HepG2 (cell line): ENCODE measurements at regions not wholly inside any gene's neighbourhood (a gene's known extent, or its start where the extent isn't known, plus 50 kb on each side); places are given as distances from the start of the nearest gene placed in this dataset.

Source experiments
- CENPX ChIP-seq: sonication (generic); formaldehyde crosslinking; IDR thresholded peaks from 2 replicates; pipeline ENCODE4 v1.9.0; 2021; ENCODE audit warnings: mild to moderate bottlenecking, missing genetic modification reagents, moderate library complexity
- CREB1 ChIP-seq, 2 experiments: fragments of 450-650 bp in 1 of 2; IDR thresholded peaks; 2 replicates each; pipeline ENCODE4 v1.6.1; 2016 to 2017; ENCODE audit warnings: control low read depth in 1 of 2, mild to moderate bottlenecking in 1 of 2, missing compliant biosample characterization in 1 of 2, missing genetic modification characterization in 1 of 2
- CTCF ChIP-seq: sonication (generic); formaldehyde crosslinking; IDR thresholded peaks from 2 replicates; pipeline ENCODE4 v1.5.0; 2020; ENCODE audit warnings: mild to moderate bottlenecking, missing genetic modification reagents, moderate library complexity
- EED ChIP-seq: sonication (generic); formaldehyde crosslinking; IDR thresholded peaks from 2 replicates; pipeline ENCODE4 v1.5.0; 2020; ENCODE audit warnings: mild to moderate bottlenecking, missing genetic modification reagents
- HOXA3 ChIP-seq: sonication (generic); formaldehyde crosslinking; IDR thresholded peaks from 2 replicates; pipeline ENCODE4 v1.5.0; 2020; ENCODE audit warnings: missing genetic modification reagents
- MAFK ChIP-seq, 2 experiments: IDR thresholded peaks in 1 of 2; conservative IDR thresholded peaks in 1 of 2; 2 replicates each; pipeline ENCODE4 v1.6.1; 2011; ENCODE audit warnings: improper control_type of control experiment in 2 of 2, low read length in 2 of 2
- PRDM4 ChIP-seq: sonication (generic); formaldehyde crosslinking; IDR thresholded peaks from 2 replicates; pipeline ENCODE4 v1.9.0; 2021; ENCODE audit warnings: missing genetic modification reagents, borderline replicate concordance
- RBM22 ChIP-seq: fragments of 200-400 bp; formaldehyde crosslinking; optimal IDR thresholded peaks from 2 replicates; pipeline ENCODE3; 2017; ENCODE audit warnings: mild to moderate bottlenecking, low read length, moderate library complexity
- ZBTB33 ChIP-seq: sonication (generic); formaldehyde crosslinking; IDR thresholded peaks from 2 replicates; pipeline ENCODE4 v1.4.0; 2020; ENCODE audit warnings: missing genetic modification reagents
- ZNF24 ChIP-seq: fragments of 450-650 bp; IDR thresholded peaks from 2 replicates; pipeline ENCODE4 v1.6.1; 2017; ENCODE audit warnings: antibody characterized with exemption, mild to moderate bottlenecking
- ZNF281 ChIP-seq: sonication (generic); formaldehyde crosslinking; IDR thresholded peaks from 2 replicates; pipeline ENCODE4 v1.4.0; 2020; ENCODE audit warnings: missing genetic modification reagents, borderline replicate concordance
- ZSCAN29 ChIP-seq: sonication (generic); formaldehyde crosslinking; conservative IDR thresholded peaks from 2 replicates; pipeline ENCODE4 v1.4.0; 2020; ENCODE audit warnings: mild to moderate bottlenecking, missing genetic modification reagents

- TF ChIP-seq CTCF (CRISPR knock-in tag) (no peak), MAFK (conservative IDR thresholded peaks at IDR 0.05 in 1 of 2, IDR thresholded peaks at IDR 0.05 in 1 of 2; ENCODE audit: low read length in 2 of 2) (no peak), ZSCAN29 (CRISPR knock-in tag) (no peak), ZNF24 (no peak), PRDM4 (CRISPR knock-in tag) (no peak), EED (no peak), CREB1 (IDR thresholded peaks at IDR 0.05) (no peak), CREB1 (CRISPR knock-in tag; IDR thresholded peaks at IDR 0.05) (no peak), ZNF281 (no peak), CENPX (CRISPR knock-in tag) (no peak), HOXA3 (CRISPR knock-in tag) (no peak), RBM22 (no peak), ZBTB33 (CRISPR knock-in tag) (no peak)
Observed at GRCh38 chr9:82750411-82750913, 312.5 kb downstream of the RASEF start.
